HUES48 (cell line): ENCODE measurements at regions not wholly inside any gene's neighbourhood (a gene's known extent, or its start where the extent isn't known, plus 50 kb on each side); places are given as distances from the start of the nearest gene placed in this dataset.

ENCODE experiments used
- H3K27ac ChIP-seq: one replicate; pipeline ENCODE4 v1.7.0; 2013; ENCODE audit warnings: low read depth, low read length, inconsistent platforms
- H3K27me3 ChIP-seq: 2 replicates; pipeline ENCODE4 v1.6.1; 2013; ENCODE audit warnings: mild to moderate bottlenecking, low read length; ENCODE audit not compliant: control insufficient read depth, insufficient read depth
- H3K36me3 ChIP-seq: 2 replicates; pipeline ENCODE4 v1.6.1; 2013; ENCODE audit warnings: low read length; ENCODE audit not compliant: control insufficient read depth, insufficient read depth
- H3K4me1 ChIP-seq: 2 replicates; pipeline ENCODE4 v1.6.1; 2013; ENCODE audit warnings: mild to moderate bottlenecking, low read length; ENCODE audit not compliant: control insufficient read depth, insufficient read depth
- H3K4me3 ChIP-seq: 2 replicates; pipeline ENCODE4 v1.5.1; 2013; ENCODE audit warnings: mild to moderate bottlenecking, low read depth, low read length
- H3K9ac ChIP-seq: 2 replicates; pipeline ENCODE4 v1.6.1; 2013; ENCODE audit warnings: mild to moderate bottlenecking, low read depth, low read length, moderate library complexity
- H3K9me3 ChIP-seq: 2 replicates; pipeline ENCODE4 v1.6.1; 2013; ENCODE audit warnings: low read length; ENCODE audit not compliant: control insufficient read depth, insufficient read depth

DNA sequence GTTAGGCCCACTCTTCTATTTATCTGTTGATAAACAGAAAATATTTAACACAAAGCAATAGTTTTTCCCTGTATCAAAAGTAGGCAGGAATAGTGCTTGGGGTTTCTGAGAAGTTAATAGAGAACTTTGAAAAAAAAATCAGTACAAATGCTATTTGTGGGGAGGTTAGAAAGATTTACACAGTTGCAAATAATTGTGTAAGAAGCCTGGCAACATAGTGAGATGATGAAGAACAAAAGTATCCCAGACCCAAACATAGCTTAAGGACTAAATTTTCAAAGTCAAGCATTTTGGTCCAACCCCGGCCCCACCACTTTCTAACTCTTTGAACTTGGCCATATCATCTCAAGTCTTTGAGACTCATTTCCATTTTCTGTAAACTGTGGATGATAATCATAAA lies 687.5 kb upstream of the TMEM132C start:
- Histone ChIP-seq H3K27ac (no peak overlapping the region), H3K27me3 (no peaks in the 10 kb centered on the region; the same call in 1 of the 2 replicates), H3K9ac (no peak overlapping the region), H3K9me3 (no peaks in the 10 kb centered on the region), H3K4me3 (no peak overlapping the region), H3K36me3 (no peaks in the 10 kb centered on the region), H3K4me1 (peaks cover 7% of the 10 kb centered on the region; the same call in 1 of the 2 replicates)

DNA sequence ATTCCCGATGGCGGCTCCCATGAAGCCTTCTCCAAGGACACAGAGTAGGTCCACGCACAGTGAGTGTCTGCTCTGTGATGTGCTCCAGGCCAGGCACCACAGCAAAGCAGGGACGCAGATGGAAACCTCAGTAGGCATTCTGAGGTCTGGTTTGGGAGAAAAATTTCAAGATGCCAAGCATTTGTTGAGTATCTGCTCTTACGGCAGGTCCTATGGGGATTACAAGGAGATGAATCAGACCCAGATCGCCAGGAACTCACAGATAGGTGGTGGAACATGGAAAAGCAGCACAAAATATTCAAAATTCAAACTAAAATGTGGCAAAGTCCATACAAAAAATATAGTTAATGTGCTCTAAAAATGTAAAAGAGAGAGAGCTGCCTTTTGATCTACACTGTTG lies 684.9 kb upstream of the TMEM132C start:
- Histone ChIP-seq H3K27ac (no peak overlapping the region), H3K4me3 (no peak overlapping the region), H3K9me3 (peaks cover 7% of the 10 kb centered on the region; the same call in 1 of the 2 replicates), H3K27me3 (no peaks in the 10 kb centered on the region), H3K36me3 (no peaks in the 10 kb centered on the region), H3K9ac (no peak overlapping the region), H3K4me1 (no peaks in the 10 kb centered on the region)

DNA sequence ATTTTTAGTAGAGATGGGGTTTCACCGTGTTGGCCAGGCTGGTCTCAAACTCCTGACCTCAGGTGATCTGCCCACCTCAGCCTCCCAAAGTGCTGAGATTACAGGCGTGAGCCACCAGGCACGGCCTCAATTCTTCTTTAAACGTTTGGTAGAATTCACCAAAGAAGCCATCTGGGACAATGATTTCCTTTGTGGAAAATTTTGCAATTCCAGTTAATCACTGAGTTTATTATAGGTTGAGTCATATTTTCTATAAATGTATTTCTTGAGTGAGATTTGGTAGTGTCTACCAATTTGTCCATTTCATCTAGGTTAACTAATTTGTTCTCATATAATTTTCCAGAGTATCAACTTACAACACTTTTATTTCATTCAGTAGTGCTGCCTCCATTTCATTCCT lies 683.9 kb upstream of the TMEM132C start:
- Histone ChIP-seq H3K9me3 (peaks cover 7% of the 10 kb centered on the region; the same call in 1 of the 2 replicates), H3K27ac (no peak overlapping the region), H3K4me3 (no peak overlapping the region), H3K4me1 (peaks cover 4% of the 10 kb centered on the region; the same call in 1 of the 2 replicates), H3K27me3 (no peaks in the 10 kb centered on the region), H3K36me3 (no peaks in the 10 kb centered on the region), H3K9ac (no peak overlapping the region)

DNA sequence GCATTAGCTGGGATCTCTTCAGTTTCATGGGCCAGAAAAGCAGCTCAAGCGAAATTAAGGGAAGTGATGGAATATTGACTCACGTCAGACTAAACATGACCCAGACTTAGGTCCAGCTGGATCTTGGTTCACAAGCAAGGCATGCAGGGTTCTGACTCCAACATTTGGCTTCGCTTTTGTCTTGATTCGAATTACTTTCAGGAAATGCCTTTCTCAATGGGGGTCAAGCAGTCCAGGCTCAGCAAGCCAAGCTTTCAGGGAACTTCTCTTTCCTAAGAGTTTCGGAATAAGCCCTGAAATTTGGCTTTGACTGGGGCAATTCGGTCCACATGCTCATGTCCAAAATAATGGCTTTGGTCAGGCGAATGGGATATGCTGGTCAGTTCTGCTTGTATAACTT lies 678.7 kb upstream of the TMEM132C start:
- Histone ChIP-seq H3K27ac (no peak overlapping the region), H3K36me3 (no peaks in the 10 kb centered on the region), H3K27me3 (no peaks in the 10 kb centered on the region), H3K4me3 (no peak overlapping the region), H3K4me1 (peaks cover 42% of the 10 kb centered on the region), H3K9ac (no peak overlapping the region), H3K9me3 (peaks cover 7% of the 10 kb centered on the region; the same call in 1 of the 2 replicates)

DNA sequence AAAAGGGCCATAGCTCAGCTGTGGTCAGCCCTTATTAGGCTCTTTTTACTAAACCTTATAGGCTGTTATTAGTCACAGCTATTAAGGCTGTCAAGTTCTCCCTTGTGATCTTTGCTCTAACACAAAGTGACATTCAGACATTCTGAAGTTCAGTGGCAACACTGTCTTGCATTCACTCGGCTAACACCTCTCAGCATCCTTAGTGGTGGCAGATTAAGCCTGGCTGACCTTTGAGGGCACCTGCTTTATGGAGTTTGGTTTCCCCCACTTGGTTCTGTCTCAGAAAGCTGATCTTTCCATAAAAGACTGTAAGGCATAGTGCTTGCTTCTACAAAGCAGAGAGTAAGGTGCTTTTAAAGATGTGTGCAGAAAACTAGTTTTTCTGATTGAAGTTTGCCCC lies 677.4 kb upstream of the TMEM132C start:
- no peak overlapping the region for H3K9ac ChIP-seq
- no peak overlapping the region for H3K27ac ChIP-seq
- H3K27me3 ChIP-seq: no peaks in the 10 kb centered on the region
- no peak overlapping the region for H3K4me3 ChIP-seq
- H3K36me3 ChIP-seq: no peaks in the 10 kb centered on the region
- H3K4me1 ChIP-seq: peaks cover 52% of the 10 kb centered on the region
- peaks cover 7% of the 10 kb centered on the region; the same call in 1 of the 2 replicates for H3K9me3 ChIP-seq

DNA sequence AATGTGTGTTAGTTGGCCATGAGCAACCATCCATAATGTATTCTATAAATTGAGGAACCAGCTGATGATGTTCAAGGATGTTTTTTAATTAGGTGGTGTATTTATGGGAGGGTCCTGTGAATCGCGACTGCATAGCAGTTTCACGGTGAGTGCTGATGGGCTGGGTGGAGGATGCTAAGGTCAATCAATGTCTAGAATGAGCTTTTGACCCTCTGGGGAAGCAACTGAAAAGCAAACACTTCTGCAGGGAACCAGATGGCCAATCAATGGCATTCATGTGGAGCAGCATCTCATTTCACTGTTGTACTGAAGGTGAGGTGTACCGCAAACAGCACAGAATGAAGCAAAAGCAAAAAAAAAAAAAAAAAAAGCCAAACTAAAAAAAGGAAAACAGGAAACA lies 676.1 kb upstream of the TMEM132C start:
- Histone ChIP-seq H3K4me1 (peaks cover 65% of the 10 kb centered on the region), H3K9ac (no peak overlapping the region), H3K36me3 (no peaks in the 10 kb centered on the region), H3K9me3 (peaks cover 7% of the 10 kb centered on the region; the same call in 1 of the 2 replicates), H3K27me3 (no peaks in the 10 kb centered on the region), H3K4me3 (no peak overlapping the region), H3K27ac (no peak overlapping the region)

DNA sequence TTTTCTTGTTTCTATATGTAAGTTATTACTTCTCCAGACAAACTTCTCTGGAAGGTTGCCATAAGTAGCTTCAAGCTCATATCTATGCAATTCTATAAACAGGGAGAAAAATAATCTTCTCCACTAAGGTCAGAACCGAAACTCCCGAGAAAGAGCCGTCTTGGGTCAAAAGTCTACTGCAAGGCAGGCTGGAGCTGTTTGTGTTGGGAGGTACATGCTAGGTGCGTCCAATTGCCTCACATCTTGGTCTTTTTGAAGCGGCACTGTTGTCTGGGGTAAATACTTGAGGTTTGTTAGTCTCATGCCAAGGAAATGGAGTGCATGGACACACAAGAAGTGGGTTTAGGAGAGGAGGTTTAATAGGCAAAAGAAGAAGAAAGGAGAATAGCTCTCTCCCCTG lies 674.7 kb upstream of the TMEM132C start:
- H3K27me3 ChIP-seq: no peaks in the 10 kb centered on the region
- H3K27ac ChIP-seq: no peak overlapping the region
- H3K4me1 ChIP-seq: peaks cover 65% of the 10 kb centered on the region
- H3K36me3 ChIP-seq: no peaks in the 10 kb centered on the region
- H3K9me3 ChIP-seq: no peaks in the 10 kb centered on the region
- H3K9ac ChIP-seq: no peak overlapping the region
- H3K4me3 ChIP-seq: no peak overlapping the region

DNA sequence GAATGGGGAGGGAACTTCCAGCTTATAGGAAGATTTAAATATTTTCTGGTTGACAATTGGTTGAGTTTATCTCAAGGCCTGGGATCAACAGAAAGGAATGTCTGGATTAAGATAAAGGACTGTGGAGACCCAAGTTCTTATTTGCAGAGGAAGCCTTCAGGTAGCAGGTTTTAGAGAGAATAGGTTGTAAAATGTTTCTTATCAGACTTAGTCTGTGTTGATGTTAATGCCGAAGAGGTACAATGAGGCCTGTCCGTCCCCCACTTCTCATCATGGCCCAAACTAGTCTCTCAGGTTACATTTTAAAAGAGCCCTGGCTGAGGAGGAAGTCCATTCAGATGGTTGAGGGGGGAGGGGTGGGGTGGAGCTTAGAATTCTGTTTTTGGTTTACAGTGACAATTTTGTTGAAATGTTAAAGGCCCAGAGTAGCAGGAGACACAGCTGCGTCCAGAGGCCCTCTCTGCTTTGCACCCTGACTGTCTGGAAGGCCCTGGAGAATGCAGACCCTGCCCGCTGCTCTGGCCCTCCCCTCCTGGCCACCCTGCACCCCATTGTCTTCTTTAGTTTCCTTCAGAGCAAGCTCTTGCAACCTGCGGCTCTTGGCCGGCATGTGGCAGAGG lies 672.5 kb upstream of the TMEM132C start:
- H3K9ac ChIP-seq: peak overlapping the region; percentile 45
- H3K4me3 ChIP-seq: peak overlapping the region; percentile 32; the same call in 1 of the 2 replicates

DNA sequence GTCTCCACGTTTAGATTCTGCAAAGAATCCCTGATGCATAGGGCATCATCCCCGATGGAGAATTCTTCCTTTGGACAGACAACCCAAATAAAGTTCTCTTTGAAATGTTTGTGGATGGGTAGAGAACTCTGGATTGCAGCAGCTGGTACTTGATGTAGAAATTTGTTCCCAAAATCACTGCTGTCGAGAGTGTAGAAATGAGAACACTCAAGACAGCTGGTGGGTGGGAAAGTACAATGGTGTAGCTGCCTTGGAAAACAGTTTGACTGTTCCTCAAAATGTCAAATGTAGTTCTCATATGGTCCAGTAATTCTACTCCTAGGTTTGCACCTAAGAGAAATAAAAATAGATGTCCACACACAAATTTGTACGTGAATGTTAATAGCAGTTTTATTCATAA lies 671.5 kb upstream of the TMEM132C start:
- no peak overlapping the region for H3K4me3 ChIP-seq
- no peak overlapping the region for H3K9ac ChIP-seq
- H3K27me3 ChIP-seq: no peaks in the 10 kb centered on the region
- no peaks in the 10 kb centered on the region for H3K9me3 ChIP-seq
- peaks cover 48% of the 10 kb centered on the region for H3K4me1 ChIP-seq
- peak overlapping the region; percentile 89 for H3K27ac ChIP-seq
- no peaks in the 10 kb centered on the region for H3K36me3 ChIP-seq

More for the DNA sequence above, 672.5 kb upstream of the TMEM132C start:
- Histone ChIP-seq H3K4me1 (peaks cover 48% of the 10 kb centered on the region), H3K27me3 (no peaks in the 10 kb centered on the region), H3K9me3 (no peaks in the 10 kb centered on the region), H3K27ac (peak overlapping the region; percentile 89), H3K36me3 (no peaks in the 10 kb centered on the region)

DNA sequence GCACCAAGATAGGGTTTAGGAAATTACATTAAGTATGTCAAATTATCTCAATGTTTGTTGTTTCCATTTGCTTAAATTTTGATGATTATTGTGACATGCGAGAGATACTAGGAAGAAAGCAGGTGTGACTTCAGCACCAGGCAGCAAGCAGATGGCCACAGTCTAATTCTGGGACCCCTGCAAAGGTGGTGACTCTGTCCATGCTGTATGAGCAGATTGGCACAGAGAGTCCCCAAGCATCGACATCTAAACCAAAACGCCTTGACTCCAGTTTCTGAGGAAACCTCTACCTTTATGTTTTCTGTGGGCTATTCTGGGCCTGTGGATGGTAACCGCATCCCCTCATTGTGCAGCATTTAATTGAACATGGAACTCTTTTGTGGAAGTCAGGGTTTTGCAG lies 670.1 kb upstream of the TMEM132C start:
- Histone ChIP-seq H3K4me1 (peaks cover 45% of the 10 kb centered on the region), H3K4me3 (no peak overlapping the region), H3K36me3 (no peaks in the 10 kb centered on the region), H3K27ac (no peak overlapping the region), H3K9me3 (no peaks in the 10 kb centered on the region), H3K27me3 (no peaks in the 10 kb centered on the region), H3K9ac (no peak overlapping the region)

DNA sequence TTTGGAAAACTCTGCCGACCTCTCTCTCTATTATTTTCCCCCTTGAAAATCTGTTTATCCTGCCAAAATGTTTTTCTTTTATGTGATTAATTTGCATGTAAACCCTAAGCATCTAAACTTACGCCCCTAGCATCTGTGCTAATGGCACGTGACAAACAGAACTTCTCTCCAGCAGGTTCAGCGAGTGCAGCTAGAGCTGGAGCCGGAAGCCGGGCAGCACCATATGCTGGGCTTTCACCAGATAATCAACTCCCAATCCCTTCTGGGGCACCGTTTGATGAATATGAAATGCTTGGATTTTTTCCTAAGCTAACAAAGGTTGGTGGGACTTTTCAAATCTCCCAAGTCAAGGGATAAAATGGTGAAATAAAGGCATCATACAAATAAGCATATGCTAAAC lies 667.5 kb upstream of the TMEM132C start:
- Histone ChIP-seq H3K4me3 (no peak overlapping the region), H3K36me3 (no peaks in the 10 kb centered on the region), H3K9me3 (no peaks in the 10 kb centered on the region), H3K4me1 (peaks cover 26% of the 10 kb centered on the region), H3K27me3 (no peaks in the 10 kb centered on the region), H3K27ac (no peak overlapping the region), H3K9ac (no peak overlapping the region)
